Colon (tissue), 2 donors: ENCODE measurements at regions not wholly inside any gene's neighbourhood (a gene's known extent, or its start where the extent isn't known, plus 50 kb on each side); places are given as distances from the start of the nearest gene placed in this dataset.
"Not testable (repeated sequence)": the region's sequence is repeated elsewhere in the genome, so short reads cannot be mapped to it uniquely, and the experiment has no call there.

ENCODE experiments used
- FAIRE-seq: peaks from 2 replicates; lab custom pipeline; 2012; peaks lifted over from hg19 to GRCh38; lab: Jason Lieb, UNC
- donor health status: control.
- donor health status: control.

DNA sequence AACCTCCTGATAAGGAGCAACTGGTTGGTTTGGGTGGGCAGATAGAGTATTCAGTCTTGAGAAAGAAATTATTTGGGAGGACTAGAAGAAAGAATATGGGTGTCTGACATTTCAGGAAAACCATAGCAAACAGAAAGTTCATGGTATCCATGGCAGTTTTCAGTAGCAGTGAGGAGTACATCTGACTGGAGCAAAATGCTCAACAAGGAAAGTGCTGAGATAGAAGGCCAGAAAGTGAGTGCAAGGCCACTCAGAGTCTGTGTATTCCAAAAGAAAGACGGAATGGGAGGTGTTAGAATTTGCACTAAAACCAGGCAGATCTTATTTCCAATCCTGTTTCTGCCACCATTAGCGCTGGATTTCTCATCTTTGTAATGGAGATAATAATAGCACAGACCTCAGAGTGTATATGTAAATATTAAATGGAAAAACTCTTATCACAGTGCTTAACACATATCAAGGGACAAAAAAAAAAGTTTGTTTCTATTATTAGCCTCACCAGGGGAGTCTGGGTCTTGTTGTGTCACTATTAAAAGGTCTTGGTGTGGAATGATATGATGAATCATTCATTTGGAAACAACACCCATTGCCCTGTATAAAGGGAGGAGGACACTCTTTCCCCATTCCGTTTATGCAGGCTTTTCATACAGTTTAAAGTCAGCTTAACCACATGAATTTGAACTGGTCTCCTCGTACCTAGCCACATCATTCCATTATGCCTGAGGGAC lies 349.8 kb downstream of the IPO8 start:
- no peak for FAIRE-seq

DNA sequence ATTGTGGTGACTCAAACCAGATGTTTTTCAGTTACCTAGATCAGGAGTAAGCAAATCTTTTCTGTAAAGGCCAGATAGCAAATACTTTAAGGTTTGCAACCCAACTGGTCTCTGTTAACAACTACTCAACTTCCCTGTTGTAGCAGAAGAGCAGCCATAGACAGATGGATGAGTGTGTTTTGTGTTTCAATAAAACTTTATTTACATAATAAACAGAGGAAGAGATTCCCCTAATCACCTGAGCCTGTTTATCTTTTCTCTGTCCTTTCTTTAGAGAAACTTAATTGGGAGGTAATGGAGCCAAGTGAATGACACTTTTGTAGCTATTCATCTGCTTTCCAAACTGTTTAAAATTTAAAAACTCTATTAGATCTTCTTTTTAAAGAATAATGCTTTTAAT lies 365.1 kb downstream of the IPO8 start:
- no peak for FAIRE-seq

DNA sequence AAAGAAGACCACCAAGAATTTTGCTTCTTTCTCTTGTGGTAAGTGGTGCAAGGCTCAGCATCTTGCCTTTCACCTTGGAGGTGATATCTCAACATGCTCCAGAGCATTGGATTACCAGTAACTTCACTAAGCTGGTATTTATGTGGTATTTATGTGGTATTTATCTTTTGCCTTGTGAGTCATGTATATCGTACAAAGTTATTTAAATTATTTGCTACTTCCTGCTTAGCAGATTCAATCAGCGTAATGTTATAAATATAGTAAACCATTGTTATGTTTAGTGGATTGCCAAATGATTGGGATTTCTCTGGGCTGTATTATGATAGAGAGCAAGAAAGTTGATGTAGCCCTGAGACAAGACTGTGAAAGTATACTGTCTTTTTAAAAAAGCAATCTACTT lies 366.4 kb downstream of the IPO8 start:
- FAIRE-seq = no peak

DNA sequence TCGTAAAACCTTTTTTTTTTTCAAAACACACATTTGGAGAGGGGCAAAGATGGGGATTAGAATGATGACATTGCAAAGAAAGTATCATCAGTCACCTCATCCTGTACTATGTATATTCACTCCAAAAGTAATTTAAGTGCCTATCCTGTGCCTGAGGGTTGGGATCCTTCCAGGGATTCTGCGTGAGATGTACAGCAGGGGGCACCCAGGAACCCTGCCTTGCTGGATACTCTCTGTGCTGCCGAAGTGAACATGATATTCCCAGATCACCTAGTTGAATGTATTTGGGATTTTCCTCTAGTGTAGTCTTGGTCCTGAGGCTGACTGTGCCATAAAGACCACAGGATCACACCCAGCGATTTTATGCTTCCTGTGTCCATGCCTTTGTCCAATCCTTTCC lies 372.7 kb downstream of the IPO8 start:
- FAIRE-seq = no peak

DNA sequence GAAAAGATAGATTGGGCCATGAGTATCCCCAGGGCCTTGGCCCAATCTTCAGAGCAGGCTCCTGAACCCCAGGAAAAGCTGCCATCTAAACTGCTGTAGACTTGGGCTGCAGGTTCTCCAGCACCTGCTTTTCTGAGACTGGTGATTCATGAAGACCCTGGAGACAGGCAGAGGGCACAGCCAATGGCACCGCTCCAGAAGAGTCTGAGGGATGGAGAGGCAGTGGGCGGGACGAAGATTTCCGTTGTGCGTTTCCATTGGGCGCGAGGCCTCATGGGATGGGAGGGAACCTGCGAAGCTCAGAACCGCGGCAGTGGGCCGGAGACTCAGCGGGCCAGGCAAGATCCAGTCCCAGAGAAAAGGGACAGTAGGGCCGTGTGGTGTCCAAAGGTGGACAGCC lies 375.1 kb downstream of the IPO8 start:
- FAIRE-seq = no peak

DNA sequence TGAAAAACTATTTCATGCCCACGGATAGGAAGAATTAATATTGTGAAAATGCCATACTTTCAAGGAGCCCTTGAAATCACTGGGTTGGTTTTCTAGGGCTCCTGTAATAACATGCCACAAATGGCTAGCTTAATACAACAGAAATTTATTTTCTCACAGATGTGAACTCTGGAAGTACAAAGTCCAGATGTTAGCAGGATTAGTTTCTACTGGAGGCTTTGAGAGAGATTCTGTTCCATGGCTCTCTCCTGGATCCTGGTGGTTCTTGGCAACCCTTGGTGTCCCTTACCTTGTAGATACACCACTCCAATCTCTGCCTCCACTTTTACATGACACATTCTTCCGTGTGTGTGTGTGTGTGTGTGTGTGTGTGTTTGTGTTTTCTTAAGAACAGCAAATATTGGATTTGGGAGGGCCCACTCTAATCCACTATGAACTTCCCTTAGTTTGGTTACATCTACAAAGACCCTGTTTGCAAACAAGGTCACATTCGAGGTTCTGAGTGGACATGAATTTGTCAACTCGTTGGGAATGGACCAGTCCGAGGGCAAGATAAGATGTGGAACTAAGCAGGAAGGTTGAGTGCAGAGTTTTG lies 381.1 kb downstream of the IPO8 start:
- no peak for FAIRE-seq

DNA sequence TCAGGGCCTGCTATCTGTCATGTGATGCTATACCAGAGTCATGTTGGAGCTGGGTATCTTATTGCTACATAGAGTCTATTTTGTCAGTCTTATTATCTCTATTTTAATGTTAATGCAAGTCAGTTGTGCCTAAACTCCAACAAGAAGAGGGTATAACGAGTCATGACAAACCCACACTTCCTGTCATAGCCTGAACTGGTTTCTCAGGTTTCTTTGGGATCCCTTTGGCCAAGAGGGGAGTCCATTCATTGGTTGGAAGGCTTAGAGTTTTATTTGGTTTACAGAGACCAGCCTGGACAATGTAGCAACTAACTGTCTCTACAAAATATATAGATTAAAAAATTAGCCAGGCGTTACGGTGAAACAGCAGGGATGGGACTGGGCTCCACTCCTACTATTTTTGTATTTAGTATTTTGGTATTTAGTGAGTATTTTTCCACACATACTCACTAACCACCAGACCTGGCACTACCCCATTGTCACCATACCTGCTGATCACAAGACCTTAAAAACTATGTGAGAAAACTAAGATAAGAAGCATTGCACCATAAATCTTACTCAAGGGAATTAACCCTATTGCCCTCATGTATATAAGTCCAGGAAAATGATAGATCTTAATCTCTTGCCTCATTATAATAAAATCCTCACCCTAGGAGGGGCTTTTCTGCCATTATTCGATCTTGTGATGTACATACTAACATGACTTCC lies 387.5 kb downstream of the IPO8 start:
- FAIRE-seq = no peak

DNA sequence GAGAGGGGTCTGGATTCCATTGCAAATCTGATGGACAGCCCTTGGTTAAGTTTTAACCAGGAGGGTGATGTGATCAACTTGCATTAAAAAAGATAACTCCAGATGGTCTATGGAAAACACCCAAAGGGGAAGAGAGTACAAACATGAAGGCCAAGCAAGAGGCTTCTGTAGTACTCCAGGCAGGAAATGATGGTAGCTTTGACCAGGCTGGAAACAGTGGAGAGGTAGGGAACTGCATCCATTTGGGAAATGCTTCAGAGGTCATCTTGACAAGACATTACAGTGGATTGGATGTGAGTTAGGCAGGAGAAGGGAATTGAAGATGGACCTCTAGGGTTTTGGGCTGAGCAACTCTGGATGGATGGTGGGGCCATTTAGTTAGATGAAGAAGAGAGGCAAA lies 391.1 kb downstream of the IPO8 start:
- no peak for FAIRE-seq

DNA sequence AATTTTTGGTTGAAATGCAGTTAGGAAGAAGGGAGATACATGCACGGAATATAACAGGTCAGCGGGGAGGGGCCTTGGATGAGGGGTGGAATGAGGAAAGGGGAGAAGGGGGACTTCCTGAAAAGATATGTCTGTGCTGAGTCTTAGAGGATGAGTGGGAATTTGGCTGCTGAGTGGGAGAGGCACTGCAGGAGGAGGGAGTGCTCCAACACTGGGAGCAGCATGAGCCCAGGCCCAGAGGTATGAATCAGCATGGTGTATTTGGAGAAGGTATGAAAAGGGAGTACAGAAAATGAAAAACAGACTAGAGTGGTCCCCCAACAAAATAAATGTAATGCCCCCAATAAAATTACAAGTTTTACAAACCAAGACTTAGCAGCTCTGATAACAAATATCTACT lies 394.4 kb downstream of the IPO8 start:
- no peak for FAIRE-seq

DNA sequence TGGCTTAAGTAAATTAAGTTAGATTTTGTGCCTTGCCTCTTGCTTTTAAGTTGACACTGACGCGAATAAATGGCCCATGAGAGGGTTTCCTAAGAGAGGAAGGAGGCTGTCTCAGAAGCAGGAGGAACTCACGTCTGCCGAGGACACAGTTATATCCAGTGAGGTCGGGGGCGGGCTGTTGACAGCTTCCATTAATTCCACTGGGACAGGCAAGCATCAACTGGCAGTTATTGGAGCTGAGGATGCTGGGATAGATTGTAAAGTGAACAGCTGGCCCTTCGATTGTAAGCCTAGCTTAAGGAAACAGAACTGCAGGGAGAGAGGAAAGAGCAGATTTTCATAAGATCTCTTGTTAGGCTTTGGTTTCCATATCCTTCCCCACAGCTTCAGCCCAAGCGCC lies 399.2 kb downstream of the IPO8 start:
- FAIRE-seq = no peak

DNA sequence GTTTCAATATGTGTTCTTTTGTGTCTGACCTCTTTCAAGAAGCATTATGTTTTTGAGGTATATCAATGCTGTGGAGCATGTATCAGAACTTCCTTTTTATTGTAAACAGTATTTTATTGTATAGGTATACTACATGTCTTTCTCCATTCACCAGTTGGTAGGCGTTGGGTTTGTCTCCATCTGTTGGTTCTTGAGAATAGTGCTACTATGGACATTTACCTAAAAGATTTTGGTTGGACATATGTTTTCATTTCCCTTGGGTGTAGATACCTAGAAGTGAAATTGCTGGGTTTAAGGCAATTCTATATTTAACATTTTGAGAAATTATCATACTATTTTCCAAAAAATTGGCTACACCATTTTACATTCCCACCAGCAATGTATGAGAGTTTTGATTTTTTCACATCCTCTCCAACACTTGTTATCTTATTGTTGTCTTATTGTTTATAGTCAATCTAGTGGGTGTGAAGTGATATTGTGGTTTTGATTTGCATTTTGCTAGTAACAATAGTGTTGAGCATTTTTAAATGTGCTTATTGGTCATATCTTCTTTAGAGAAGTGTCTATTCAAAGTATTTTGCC lies 409.2 kb downstream of the IPO8 start:
- no peak for FAIRE-seq

DNA sequence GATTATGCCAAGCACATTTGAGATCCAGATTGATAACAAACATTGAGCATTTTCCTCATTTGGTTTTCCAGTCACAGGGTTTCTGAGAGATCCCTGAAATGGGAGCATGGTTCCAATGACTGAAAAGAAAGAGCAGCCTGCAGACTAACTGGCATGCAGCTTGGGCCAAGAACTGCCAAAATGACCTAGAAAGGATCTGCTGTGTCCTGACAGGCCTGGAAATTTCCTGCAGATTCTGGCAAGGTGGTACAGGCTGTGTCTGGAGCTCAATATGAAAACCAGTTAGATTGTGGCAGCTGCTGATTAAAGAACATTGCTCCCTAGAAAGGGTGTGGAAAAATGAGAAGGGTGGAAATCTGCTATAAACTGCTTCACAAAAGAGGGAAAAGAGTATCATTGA lies 417.3 kb downstream of the IPO8 start:
- FAIRE-seq = no peak

DNA sequence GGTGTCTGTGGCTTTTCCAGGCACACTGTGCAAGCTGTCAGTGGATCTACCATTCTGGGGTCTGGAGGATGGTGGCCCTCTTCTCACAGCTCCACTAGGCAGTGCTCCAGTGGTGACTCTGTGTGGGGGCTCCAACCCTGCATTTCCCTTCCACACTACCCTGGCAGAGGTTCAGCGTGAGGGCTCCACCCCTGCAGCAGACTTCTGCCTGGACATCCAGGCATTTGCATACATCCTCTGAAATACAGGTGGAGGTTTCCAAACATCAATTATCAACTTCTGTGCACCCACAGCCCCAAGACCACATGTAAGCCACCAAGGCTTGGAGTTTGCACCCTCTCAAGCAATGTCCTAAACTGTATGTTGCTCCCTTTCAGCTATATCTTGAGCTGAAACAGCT lies 423.2 kb downstream of the IPO8 start:
- not testable (repeated sequence) for FAIRE-seq

DNA sequence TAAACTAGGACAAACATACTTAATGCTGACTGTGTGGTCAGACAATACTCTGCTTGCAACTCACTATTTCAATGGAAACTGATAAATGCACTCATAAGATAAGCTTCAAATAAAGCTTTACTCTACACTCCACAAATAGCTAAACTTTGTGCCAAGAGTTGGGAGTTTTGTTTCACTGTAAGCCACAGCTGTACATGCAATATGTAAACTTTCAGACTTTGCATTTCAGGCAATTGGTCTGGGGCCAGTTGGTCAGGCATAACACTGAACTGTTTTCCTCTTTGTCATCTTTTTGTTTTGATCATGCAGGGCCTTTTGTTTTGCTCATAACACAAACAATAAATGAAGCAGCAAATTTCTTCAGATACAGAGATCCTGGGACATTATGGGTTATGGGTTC lies 426.2 kb downstream of the IPO8 start:
- FAIRE-seq = no peak

DNA sequence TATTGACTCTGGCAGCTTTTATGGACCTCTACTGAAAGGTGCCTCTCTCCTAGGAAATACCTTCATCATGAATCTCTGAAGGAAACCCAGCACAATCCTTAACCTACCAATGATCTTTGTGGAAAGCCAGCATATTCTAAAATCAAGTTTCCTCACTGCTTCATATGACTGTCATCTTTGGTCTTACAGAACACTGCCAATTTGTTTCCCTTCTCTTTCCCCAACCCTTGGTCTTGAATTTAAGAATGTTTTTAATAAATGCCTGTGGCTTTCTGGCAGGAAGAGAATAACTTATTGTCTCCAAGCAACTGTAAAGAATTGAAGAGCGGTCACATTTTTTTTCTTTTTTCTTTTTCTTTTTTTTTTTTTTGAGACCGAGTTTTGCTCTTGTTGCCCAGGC lies 427.6 kb downstream of the IPO8 start:
- FAIRE-seq = no peak

DNA sequence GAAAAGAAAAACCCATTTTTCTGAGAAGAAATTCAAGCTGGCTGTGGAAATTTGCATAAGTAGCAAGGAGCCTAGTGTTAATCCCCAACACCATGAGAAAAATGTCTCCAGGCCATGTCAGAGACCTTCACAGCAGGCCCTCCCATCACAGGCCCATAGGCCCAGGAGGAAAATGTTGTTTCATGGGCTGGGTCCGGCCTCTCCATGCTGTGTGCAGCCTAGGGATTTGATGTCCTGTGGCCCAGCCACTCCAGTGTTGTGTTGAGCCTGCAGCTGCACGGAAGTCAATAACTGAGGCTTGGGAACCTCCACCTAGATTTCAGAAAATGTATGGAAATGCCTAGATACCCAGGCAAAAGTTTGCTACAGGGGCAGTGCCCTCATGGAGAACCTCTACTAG lies 432.2 kb downstream of the IPO8 start:
- FAIRE-seq = no peak

DNA sequence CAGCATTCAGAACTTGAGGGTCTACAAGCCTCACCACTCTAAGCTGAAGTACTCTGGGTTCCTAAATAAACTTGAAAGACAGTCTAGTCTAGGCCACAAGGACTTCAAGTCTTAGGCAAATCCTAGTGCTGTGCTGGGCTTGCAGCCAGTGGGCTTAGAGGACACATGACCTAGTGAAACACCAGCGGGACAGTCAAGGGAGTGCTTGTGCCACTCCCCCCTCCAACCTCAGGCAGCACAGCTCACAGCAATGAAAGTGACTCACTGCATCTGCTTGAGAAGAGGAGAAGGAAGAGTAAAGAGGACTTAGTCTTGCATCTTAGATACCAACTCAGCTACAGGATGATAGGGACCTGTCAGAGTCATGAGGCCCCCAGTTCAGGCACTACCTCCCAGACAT lies 438.1 kb downstream of the IPO8 start:
- no peak for FAIRE-seq

DNA sequence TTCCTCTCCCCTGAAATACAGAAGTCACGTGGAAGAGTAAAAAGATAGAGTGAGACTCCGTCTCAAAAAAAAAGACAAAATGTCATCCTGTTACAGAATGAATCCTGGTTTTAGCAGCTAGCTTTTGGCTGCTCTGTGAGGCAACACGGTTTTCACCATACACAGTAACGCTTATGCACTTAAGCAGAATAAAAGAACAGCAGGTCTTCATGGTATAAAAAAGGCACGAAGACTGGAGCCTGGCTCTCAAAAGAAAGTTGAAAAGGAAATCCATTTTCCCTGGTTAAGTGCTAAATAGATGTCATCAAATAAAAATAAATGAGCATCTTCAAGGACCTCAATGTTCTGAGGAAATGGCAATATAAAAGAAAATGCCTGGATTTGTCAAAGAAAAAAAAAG lies 444.1 kb downstream of the IPO8 start:
- no peak for FAIRE-seq

DNA sequence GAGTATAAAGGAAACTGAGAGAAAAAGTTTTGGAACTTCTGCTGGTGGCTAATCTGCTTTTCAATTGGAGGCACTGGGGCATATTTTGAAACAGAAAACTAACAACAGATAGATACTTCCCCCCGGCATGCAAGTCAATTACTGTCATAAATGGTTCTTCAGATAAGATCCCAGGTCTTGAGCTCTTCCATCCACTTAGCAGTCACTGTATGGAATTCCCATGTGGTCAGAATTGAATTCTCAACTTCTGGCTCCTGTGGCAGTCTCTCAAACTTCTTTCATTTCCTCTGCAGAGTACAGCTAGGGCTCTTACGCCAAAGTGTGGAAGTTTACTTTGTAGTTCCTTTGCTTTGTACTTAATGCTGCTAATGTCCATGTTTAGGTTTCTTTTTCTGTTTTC lies 452.2 kb downstream of the IPO8 start:
- FAIRE-seq = no peak

DNA sequence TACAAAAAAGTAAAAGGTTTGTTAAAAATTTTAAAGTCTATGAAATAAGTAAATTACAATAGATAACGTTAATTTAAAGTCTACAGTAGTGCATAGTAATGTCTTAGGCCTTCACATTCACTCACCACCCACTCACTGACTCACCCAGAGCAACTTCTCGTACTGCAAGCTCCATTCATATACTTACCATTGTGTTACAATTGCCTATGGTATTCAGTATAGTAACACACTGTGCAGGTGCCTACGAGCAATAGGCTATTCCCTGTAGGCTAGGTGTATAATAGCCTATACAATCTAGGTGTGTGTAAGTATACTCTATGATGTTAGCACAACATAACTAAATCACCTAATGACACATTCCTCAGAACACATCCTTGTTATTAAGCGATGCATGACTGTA lies 435.3 kb upstream of the TMTC1 start:
- no peak for FAIRE-seq

DNA sequence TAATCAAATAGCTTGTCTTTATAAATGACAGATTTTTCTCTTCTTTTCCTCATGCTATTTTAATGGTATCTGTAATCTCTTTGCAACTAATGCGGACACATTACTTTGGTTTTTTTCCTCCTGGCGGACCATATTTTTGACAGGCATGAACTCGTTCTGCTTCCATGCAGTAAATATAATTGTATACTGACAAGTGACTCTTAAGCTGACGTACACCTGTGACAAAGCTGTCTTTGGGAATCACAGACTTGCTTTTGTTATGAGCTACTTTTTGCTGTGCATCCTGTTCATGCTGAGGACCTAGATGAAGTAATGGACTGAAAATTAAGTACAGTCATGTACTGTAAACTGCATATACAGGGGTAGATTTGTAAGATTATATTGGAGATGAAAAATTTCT lies 434.3 kb upstream of the TMTC1 start:
- FAIRE-seq = no peak

DNA sequence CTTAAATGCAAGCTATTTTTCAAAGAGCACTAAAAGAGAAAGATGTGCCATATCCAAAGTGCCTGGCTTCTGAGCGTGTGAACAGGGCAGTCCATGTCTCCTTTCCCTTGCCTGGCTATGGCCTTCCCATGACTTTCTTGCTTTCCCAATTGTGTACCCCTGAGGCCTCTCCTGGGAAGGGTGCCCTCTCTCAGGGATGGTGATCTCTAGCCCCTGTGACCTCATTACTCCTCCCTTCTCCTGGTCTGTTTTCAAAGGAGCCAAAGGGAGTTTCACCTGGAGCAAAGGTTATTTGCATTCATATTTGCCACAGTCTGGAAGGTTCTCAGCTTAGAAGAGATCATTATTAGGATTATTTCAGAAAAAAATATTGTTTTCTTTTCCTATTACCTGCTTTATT lies 429.4 kb upstream of the TMTC1 start:
- FAIRE-seq = no peak

DNA sequence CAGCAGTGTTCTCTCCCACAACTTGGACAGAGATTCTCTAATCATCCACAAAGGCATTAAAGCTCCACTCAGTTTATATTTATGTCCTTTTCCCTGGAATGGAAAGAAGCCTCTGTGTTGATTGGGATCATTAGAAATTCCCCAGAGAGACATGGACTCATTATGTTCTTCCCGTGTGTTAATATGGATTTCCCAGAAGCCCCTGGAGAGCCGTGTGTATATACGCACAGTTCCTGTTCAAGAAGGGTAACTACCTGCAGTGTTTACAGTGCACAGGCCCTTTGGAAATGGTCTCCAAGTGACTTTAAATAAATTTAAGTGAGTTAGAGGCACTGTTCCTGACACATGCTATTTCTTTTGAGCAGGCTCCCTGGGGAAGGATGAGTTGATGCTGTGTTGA lies 428.0 kb upstream of the TMTC1 start:
- FAIRE-seq = no peak
